Trophoblast cell (in vitro differentiated cells and primary cell): ENCODE measurements at regions not wholly inside any gene's neighbourhood (a gene's known extent, or its start where the extent isn't known, plus 50 kb on each side); places are given as distances from the start of the nearest gene placed in this dataset.

Experiments used
- DNase-seq, 2 donors: peaks; one replicate each; pipeline ENCODE4 v3.0.0-alpha.2; 2016
- H2AFZ ChIP-seq: 2 replicates; pipeline ENCODE4 v1.6.1; 2013; ENCODE audit warnings: low read length, moderate library complexity, mild to moderate bottlenecking; ENCODE audit not compliant: insufficient read depth, poor library complexity
- H2AK5ac ChIP-seq: 2 replicates; pipeline ENCODE4 v1.6.1; 2013; ENCODE audit warnings: mild to moderate bottlenecking, low read length
- H2BK120ac ChIP-seq: 2 replicates; pipeline ENCODE4 v1.6.1; 2013; ENCODE audit warnings: low read length, mild to moderate bottlenecking, moderate library complexity; ENCODE audit not compliant: insufficient read depth, poor library complexity
- H2BK12ac ChIP-seq: 2 replicates; pipeline ENCODE4 v1.6.1; 2013; ENCODE audit warnings: mild to moderate bottlenecking, low read length, moderate library complexity
- H2BK5ac ChIP-seq: 2 replicates; pipeline ENCODE4 v1.6.1; 2013; ENCODE audit warnings: low read length, low read depth, moderate library complexity, mild to moderate bottlenecking; ENCODE audit not compliant: poor library complexity
- H3K14ac ChIP-seq: 2 replicates; pipeline ENCODE4 v1.6.1; 2013; ENCODE audit warnings: mild to moderate bottlenecking, low read length
- H3K18ac ChIP-seq: 2 replicates; pipeline ENCODE4 v1.6.1; 2013; ENCODE audit warnings: mild to moderate bottlenecking, low read length
- H3K23ac ChIP-seq: 2 replicates; pipeline ENCODE4 v1.6.1; 2013; ENCODE audit warnings: low read length
- H3K27ac ChIP-seq: 2 replicates; pipeline ENCODE4 v1.5.1; 2013; ENCODE audit warnings: low read depth, mild to moderate bottlenecking, inconsistent platforms, low read length, moderate library complexity
- H3K27me3 ChIP-seq: 2 replicates; pipeline ENCODE4 v1.6.1; 2013; ENCODE audit warnings: inconsistent platforms, mild to moderate bottlenecking, low read length, moderate library complexity; ENCODE audit not compliant: insufficient read depth
- H3K36me3 ChIP-seq, 2 experiments: 1 replicate in 1 of 2; 2 replicates in 1 of 2; pipeline ENCODE4 v1.6.1; 2013; ENCODE audit warnings: low read length in 2 of 2, mild to moderate bottlenecking in 2 of 2, moderate library complexity in 1 of 2; ENCODE audit not compliant: insufficient read depth in 2 of 2, control insufficient read depth in 1 of 2
- H3K4ac ChIP-seq: 2 replicates; pipeline ENCODE4 v1.6.1; 2013; ENCODE audit warnings: low read depth, mild to moderate bottlenecking, low read length, moderate library complexity
- H3K4me1 ChIP-seq, 2 experiments: 1 replicate in 1 of 2; 2 replicates in 1 of 2; pipeline ENCODE4 v1.6.1; 2013; ENCODE audit warnings: low read length in 2 of 2, mild to moderate bottlenecking in 2 of 2, moderate library complexity in 1 of 2; ENCODE audit not compliant: insufficient read depth in 2 of 2, control insufficient read depth in 1 of 2
- H3K4me2 ChIP-seq: 2 replicates; pipeline ENCODE4 v1.6.1; 2013; ENCODE audit warnings: inconsistent platforms, mild to moderate bottlenecking, low read length, moderate library complexity
- H3K4me3 ChIP-seq: 2 replicates; pipeline ENCODE4 v1.5.1; 2013; ENCODE audit warnings: mild to moderate bottlenecking, low read depth, low read length, inconsistent platforms
- H3K79me1 ChIP-seq: one replicate; pipeline ENCODE4 v1.6.1; 2013; ENCODE audit warnings: low read length
- H3K79me2 ChIP-seq: 2 replicates; pipeline ENCODE4 v1.6.1; 2013; ENCODE audit warnings: low read length, mild to moderate bottlenecking; ENCODE audit not compliant: control insufficient read depth, insufficient read depth, poor library complexity
- H3K9ac ChIP-seq: 2 replicates; pipeline ENCODE4 v1.6.1; 2013; ENCODE audit warnings: mild to moderate bottlenecking, low read length
- H3K9me3 ChIP-seq: 2 replicates; pipeline ENCODE4 v1.6.1; 2013; ENCODE audit warnings: low read depth, mild to moderate bottlenecking, control low read depth, inconsistent platforms, low read length; ENCODE audit not compliant: insufficient read depth
- H4K12ac ChIP-seq: 2 replicates; pipeline ENCODE4 v1.6.1; 2013; ENCODE audit warnings: low read depth, mild to moderate bottlenecking, low read length, moderate library complexity
- H4K8ac ChIP-seq: 2 replicates; pipeline ENCODE4 v1.6.1; 2013; ENCODE audit warnings: low read depth, mild to moderate bottlenecking, low read length, moderate library complexity
- H4K91ac ChIP-seq: one replicate; pipeline ENCODE4 v1.6.1; 2013; ENCODE audit warnings: low read depth, mild to moderate bottlenecking, low read length, moderate library complexity
- whole genome bisulfite sequencing: extraction: QIAGEN DNeasy Blood & Tissue Kit; methylation state at CpG from one replicate; pipeline ENCODE4 v1.1.7; 2013; ENCODE audit warnings: missing lambda C conversion rate; ENCODE audit not compliant: insufficient read length, insufficient coverage; ENCODE audit errors: extremely low coverage; 5-methylcytosine and 5-hydroxymethylcytosine counted together

DNA sequence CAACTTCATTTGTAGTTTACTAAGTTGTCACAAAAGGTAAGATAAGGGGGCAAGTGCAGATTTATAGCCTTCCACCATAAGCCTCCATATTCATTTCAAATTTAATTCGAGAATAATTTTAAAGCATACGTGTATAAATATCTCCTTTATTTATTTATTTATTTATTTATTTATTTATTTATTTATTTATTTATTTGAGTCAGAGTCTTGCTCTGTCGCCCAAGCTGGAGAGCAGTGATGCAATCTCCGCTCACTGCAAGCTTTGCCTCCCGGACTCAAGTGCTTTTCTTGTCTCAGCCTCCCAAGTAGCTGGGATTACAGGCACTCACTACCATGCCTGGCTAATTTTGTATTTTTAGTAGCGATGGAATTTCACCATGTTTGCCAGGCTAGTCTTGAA lies 523.4 kb downstream of the FAT4 start:
- Histone ChIP-seq H2AFZ (no peak overlapping the region), H3K36me3 (no peaks in the 10 kb centered on the region), H4K91ac (no peak overlapping the region), H3K27me3 (no peaks in the 10 kb centered on the region), H3K4ac (no peak overlapping the region), H2BK12ac (no peak overlapping the region), H2BK5ac (no peak overlapping the region), H2BK120ac (no peak overlapping the region), H3K4me2 (no peak overlapping the region), H4K12ac (no peak overlapping the region), H3K23ac (no peak overlapping the region), H3K4me3 (no peak overlapping the region), H3K9ac (no peak overlapping the region), H3K79me2 (no peaks in the 10 kb centered on the region), H3K9me3 (no peaks in the 10 kb centered on the region), H3K4me1 (no peaks in the 10 kb centered on the region), H3K79me1 (no peaks in the 10 kb centered on the region), H3K27ac (no peak overlapping the region), H4K8ac (no peak overlapping the region), H2AK5ac (no peak overlapping the region), H3K14ac (no peak overlapping the region), H3K18ac (no peak overlapping the region)
- no CpG with 5 or more reads among the region's 6 CpGs for WGBS
- DNase-seq, result no peak

DNA sequence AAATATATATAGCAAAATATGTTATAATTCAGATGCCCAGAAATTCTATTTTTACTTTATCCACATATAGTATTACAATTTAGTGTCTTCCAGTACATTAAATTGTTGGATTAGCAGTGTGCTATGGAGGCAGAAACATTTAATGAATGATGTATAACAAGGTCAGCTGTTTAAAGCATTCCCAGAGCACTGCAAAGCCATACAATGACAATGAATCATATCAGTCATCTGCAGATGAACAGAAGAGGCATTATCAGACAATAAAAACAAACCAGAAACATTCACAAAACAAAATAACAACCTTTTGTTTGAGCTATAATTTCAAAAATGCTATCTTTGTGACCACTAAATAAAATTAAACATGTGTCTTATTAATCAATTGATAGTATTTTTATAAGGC lies 524.2 kb downstream of the FAT4 start:
- H3K4me2 ChIP-seq, result no peak overlapping the region
- no peak overlapping the region for H2AFZ ChIP-seq
- H3K9me3 ChIP-seq, result no peaks in the 10 kb centered on the region
- H3K4me1 ChIP-seq, result no peaks in the 10 kb centered on the region
- H3K18ac ChIP-seq, result no peak overlapping the region
- no peak overlapping the region for H4K91ac ChIP-seq
- H3K4me3 ChIP-seq, result no peak overlapping the region
- H3K27ac ChIP-seq, result no peak overlapping the region
- H4K8ac ChIP-seq, result no peak overlapping the region
- no peak overlapping the region for H3K23ac ChIP-seq
- no peaks in the 10 kb centered on the region for H3K79me1 ChIP-seq
- H2BK12ac ChIP-seq, result no peak overlapping the region
- no peak for DNase-seq
- no peak overlapping the region for H2AK5ac ChIP-seq
- no peak overlapping the region for H2BK120ac ChIP-seq
- no peak overlapping the region for H3K9ac ChIP-seq
- no peak overlapping the region for H3K14ac ChIP-seq
- H3K4ac ChIP-seq, result no peak overlapping the region
- no peak overlapping the region for H4K12ac ChIP-seq
- no peak overlapping the region for H2BK5ac ChIP-seq
- no peaks in the 10 kb centered on the region for H3K36me3 ChIP-seq
- no peaks in the 10 kb centered on the region for H3K79me2 ChIP-seq
- H3K27me3 ChIP-seq, result no peaks in the 10 kb centered on the region

DNA sequence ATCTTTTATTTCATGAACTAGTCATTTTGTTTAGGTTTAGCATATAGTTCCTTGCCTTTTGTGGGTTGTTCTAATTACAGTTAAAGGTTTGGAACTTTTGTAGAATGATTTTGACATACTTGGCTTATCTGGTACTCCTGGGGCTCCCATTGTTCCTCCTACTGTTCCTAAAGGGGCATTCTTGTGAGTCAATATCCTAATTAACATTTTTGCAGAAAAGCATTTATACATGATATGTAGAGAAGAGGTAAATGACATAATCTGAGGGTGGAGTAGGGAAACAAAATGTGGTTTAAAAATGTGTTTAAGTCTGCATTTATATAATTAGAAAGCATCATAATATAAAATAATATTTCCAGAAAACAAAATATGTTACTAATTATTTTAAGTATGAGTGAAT lies 529.2 kb downstream of the FAT4 start:
- no peak for DNase-seq
- Histone ChIP-seq H3K36me3 (no peaks in the 10 kb centered on the region), H4K12ac (no peak overlapping the region), H3K4me2 (no peak overlapping the region), H3K14ac (no peak overlapping the region), H3K4me1 (no peaks in the 10 kb centered on the region), H3K79me2 (no peaks in the 10 kb centered on the region), H2AK5ac (no peak overlapping the region), H4K91ac (no peak overlapping the region), H3K27me3 (no peaks in the 10 kb centered on the region), H2AFZ (no peak overlapping the region), H2BK120ac (no peak overlapping the region), H4K8ac (no peak overlapping the region), H2BK12ac (no peak overlapping the region), H3K18ac (no peak overlapping the region), H3K4me3 (no peak overlapping the region), H2BK5ac (no peak overlapping the region), H3K23ac (no peak overlapping the region), H3K9ac (no peak overlapping the region), H3K9me3 (no peaks in the 10 kb centered on the region), H3K27ac (no peak overlapping the region), H3K79me1 (no peaks in the 10 kb centered on the region), H3K4ac (no peak overlapping the region)

- Histone ChIP-seq H3K4me1 (no peaks in the 10 kb centered on the region), H3K4me3 (no peak overlapping the region), H3K9ac (no peak overlapping the region), H3K79me2 (no peaks in the 10 kb centered on the region), H3K18ac (no peak overlapping the region), H3K14ac (no peak overlapping the region), H2BK5ac (no peak overlapping the region), H3K23ac (no peak overlapping the region), H3K27me3 (no peaks in the 10 kb centered on the region), H2AK5ac (no peak overlapping the region), H2AFZ (no peak overlapping the region), H3K79me1 (no peaks in the 10 kb centered on the region), H3K27ac (no peak overlapping the region), H3K9me3 (no peaks in the 10 kb centered on the region), H4K8ac (no peak overlapping the region), H4K91ac (no peak overlapping the region), H2BK120ac (no peak overlapping the region), H4K12ac (no peak overlapping the region), H3K4me2 (no peak overlapping the region), H2BK12ac (no peak overlapping the region), H3K4ac (no peak overlapping the region), H3K36me3 (no peaks in the 10 kb centered on the region)
- WGBS, result no CpG with 5 or more reads among the region's 3 CpGs
- no peak for DNase-seq
These were observed 532.8 kb downstream of the FAT4 start for GRCh38 chr4:125847518-125847917.

DNA sequence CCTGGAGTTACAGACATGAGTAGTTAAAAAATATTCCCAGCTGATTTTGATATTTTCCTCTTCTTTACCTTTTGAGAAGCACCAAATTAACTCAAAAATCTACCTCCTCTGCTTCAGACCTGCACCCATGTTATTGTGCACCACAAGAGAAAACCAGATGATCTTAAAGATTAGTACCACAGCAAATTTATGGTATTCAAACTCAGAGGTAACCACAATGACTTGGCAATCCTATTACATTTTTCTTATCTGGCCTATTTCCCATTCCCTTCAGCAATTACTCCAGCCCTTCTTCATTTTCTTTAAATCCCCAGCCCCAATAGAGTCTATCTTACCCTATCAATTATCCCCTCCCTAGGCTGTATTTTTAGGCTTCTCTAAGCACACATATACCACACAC lies 535.1 kb downstream of the FAT4 start:
- no peak for DNase-seq

More for the DNA sequence above, 535.1 kb downstream of the FAT4 start:
- no peaks in the 10 kb centered on the region for H3K4me1 ChIP-seq
- H4K91ac ChIP-seq, result no peak overlapping the region
- no peak overlapping the region for H3K18ac ChIP-seq
- no peaks in the 10 kb centered on the region for H3K27me3 ChIP-seq
- H4K12ac ChIP-seq, result no peak overlapping the region
- H3K27ac ChIP-seq, result no peak overlapping the region
- no peak overlapping the region for H3K9ac ChIP-seq
- no peak overlapping the region for H3K4me3 ChIP-seq
- H3K9me3 ChIP-seq, result no peaks in the 10 kb centered on the region
- no peaks in the 10 kb centered on the region for H3K36me3 ChIP-seq
- H2AFZ ChIP-seq, result no peak overlapping the region
- no peak overlapping the region for H3K4me2 ChIP-seq
- no peak overlapping the region for H3K4ac ChIP-seq
- no peak overlapping the region for H2BK120ac ChIP-seq
- no peak overlapping the region for H3K14ac ChIP-seq
- no peaks in the 10 kb centered on the region for H3K79me2 ChIP-seq
- H3K23ac ChIP-seq, result no peak overlapping the region
- H3K79me1 ChIP-seq, result no peaks in the 10 kb centered on the region
- no peak overlapping the region for H2AK5ac ChIP-seq
- no peak overlapping the region for H2BK12ac ChIP-seq
- no peak overlapping the region for H4K8ac ChIP-seq
- no peak overlapping the region for H2BK5ac ChIP-seq
